C4-2B (cell line): ENCODE measurements at regions not wholly inside any gene's neighbourhood (a gene's known extent, or its start where the extent isn't known, plus 50 kb on each side); places are given as distances from the start of the nearest gene placed in this dataset.

Experiments
- H3K27ac ChIP-seq: fragments of 450-650 bp; 2 replicates; pipeline ENCODE4 v1.5.1; 2017
- ZFX ChIP-seq: fragments of 450-650 bp; IDR thresholded peaks from 2 replicates; pipeline ENCODE4 v1.6.1; 2017
- TF ChIP-seq, protein P1 (sequence below): fragments of 450-650 bp; conservative IDR thresholded peaks from 2 replicates; pipeline ENCODE4 v1.5.1; 2017; ENCODE audit warnings: mild to moderate bottlenecking

DNA sequence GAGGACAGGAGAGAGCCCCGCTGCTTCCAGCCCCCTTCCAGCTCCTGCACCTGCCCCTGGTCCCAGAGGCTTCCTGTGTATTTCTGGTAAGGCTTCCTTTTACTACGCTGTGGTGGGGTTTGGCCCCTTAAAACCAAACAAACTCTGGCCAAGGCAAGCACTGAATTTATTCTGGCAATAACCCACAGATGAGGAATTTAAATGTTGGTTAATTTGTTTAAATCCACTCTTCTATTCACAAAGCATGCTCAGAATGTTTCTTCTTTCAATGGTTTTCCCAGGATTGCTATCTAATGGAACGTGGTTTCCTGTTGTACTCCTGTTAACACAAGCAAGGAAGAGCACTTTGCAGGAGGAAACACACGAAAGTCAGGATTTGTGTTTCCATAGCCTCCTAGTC, 236.5 kb upstream of the FOXQ1 start:
- H3K27ac ChIP-seq = no peak overlapping the region
- TF ChIP-seq, protein P1, sequence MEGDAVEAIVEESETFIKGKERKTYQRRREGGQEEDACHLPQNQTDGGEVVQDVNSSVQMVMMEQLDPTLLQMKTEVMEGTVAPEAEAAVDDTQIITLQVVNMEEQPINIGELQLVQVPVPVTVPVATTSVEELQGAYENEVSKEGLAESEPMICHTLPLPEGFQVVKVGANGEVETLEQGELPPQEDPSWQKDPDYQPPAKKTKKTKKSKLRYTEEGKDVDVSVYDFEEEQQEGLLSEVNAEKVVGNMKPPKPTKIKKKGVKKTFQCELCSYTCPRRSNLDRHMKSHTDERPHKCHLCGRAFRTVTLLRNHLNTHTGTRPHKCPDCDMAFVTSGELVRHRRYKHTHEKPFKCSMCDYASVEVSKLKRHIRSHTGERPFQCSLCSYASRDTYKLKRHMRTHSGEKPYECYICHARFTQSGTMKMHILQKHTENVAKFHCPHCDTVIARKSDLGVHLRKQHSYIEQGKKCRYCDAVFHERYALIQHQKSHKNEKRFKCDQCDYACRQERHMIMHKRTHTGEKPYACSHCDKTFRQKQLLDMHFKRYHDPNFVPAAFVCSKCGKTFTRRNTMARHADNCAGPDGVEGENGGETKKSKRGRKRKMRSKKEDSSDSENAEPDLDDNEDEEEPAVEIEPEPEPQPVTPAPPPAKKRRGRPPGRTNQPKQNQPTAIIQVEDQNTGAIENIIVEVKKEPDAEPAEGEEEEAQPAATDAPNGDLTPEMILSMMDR = no peak
- TF ChIP-seq ZFX = no peak

DNA sequence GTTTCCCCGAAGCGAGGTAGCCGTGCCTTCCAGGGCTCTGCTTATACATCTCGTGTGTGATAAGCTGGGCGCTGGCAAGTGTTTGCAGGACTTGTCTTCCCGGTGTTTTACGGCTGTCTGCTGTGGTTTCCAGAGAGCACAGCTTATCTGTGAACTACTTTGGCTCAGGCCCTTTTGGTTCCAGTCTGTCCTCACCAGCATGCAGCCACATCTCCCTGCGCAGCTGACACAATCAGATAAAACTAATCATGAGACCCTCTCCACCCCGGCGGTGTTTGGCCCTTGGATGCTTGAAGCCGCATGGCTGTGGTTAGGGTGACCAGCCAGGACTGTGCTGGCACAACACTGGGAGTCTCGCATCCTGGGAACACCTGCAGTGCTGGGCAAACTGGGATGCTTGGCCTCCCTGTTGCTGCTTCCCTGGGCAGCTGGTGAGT, 241.8 kb upstream of the FOXQ1 start:
- H3K27ac ChIP-seq = peak overlapping the region; percentile 1; the same call in 1 of the 2 replicates
- TF ChIP-seq, protein P1 = no peak
- TF ChIP-seq ZFX = no peak

DNA sequence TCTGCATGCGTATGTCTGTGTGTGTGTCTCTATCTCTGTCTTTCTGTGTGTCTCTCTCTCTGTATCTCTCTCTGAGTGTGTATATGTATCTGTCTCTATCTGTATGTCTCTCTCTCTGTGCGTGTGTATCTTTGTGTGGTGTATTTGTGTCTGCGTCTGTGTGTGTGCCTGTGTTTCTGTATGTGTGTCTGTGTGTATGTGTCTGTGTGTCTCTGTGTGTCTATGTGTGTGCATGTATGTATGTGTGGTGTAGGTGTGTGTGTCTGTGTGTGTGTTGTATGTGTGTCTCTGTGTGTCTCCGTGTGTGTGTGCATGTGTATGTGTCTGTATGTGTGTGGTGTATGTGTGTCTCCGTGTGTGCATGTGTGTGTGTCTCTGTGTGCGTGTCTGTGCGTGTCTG, 243.0 kb upstream of the FOXQ1 start:
- TF ChIP-seq, protein P1 = no peak
- no peak for TF ChIP-seq ZFX
- H3K27ac ChIP-seq = no peak overlapping the region

DNA sequence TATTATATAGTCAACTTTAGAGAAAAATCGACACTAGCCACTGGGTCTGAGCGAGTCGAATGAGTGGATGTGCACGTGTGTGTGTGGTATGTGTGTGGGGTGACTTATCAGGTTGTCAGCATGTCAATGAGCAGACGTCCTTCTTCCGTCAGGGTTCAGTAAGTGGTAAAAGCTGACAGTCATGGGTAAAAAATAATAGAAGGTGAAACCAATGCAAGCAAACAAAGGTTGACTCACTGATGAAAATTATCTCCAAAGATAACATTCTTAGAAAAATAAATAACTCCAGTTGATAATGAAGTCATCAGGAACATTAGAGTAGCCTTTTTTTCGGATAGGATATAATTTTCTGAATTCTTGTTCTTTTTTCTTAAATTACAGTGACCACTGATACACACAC, 243.8 kb upstream of the FOXQ1 start:
- no peak for TF ChIP-seq ZFX
- TF ChIP-seq, protein P1 = no peak
- H3K27ac ChIP-seq = no peak overlapping the region

DNA sequence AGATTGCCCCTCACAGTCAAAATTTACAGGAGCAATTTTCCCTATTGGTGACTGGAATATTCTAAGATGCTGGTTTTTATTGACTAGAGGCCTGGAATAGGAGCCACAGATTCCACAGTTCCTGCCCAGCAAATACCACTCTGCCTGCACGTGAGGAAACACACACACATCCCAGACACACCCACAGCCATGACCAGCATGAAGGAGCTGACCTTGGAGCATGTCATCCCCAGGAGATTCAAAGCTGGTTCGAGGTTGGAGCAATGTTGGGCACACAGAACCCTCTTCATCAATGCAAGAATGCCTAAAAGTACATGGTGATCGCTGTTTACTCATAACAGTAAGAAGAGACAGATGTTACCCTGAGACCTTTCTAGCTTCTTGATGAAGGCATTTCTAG, 244.6 kb upstream of the FOXQ1 start:
- no peak overlapping the region for H3K27ac ChIP-seq
- TF ChIP-seq, protein P1 = no peak
- no peak for TF ChIP-seq ZFX

DNA sequence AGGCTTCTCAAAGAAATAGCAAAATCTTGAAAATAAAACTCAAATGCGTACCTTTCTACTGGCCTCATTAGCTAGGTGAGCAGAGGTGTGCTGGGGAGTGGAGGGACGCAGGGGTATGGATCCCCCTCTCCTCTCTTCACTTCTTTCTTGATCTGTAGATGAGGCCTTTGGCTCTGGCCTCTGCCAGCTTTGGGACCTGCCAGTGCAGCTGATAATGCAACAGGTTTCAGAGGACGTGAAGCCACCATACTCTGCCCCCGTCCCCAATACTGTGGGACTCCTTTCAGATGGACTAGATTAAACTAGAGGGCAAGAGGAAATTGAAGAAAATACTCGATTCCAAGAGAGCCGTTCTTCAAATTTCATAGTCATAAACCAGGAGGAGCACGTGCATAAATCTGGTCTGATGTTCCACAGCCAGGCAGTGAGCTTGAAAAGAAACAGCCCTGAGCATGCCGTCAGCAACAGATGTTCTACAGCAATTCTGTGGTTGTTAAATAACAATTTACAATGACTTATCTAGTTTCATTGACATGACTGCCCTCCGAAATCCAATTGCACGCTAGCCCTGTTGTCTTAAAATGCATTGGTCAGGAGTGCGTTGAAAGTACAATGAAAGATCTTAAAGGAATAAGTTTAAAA, 245.3 kb upstream of the FOXQ1 start:
- no peak overlapping the region for H3K27ac ChIP-seq
- no peak for TF ChIP-seq ZFX
- TF ChIP-seq, protein P1 = no peak

DNA sequence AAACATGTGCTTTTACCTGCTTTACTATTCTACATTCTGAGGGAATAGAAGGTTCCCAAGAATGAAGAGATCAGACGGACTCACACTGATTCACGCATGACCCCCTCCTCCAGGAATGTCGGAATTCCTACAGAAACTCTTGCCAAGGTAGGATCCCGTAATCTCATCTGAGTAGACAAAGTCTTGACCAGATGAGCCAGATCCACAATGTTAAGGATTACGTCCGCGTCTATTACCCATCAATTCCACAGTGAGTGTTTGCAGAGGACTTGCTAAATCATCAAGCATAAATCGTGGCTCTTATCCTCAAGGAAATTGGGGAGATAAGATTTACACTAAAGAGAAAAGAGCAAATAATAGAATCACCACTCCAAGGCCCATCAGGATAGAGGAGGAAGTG, 245.9 kb upstream of the FOXQ1 start:
- TF ChIP-seq, protein P1 = no peak
- TF ChIP-seq ZFX = no peak
- H3K27ac ChIP-seq = no peak overlapping the region
